B cell (primary cell): ENCODE measurements at regions not wholly inside any gene's neighbourhood (a gene's known extent, or its start where the extent isn't known, plus 50 kb on each side); places are given as distances from the start of the nearest gene placed in this dataset.

Source experiments
- EZH2 ChIP-seq: IDR thresholded peaks from 2 replicates; pipeline ENCODE4 v1.6.1; 2012; ENCODE audit warnings: borderline replicate concordance, low read depth, mild to moderate bottlenecking, moderate library complexity, low read length; ENCODE audit not compliant: insufficient read depth, poor library complexity, severe bottlenecking
- TF ChIP-seq, protein P1 (sequence below): fragments of 200-600 bp; IDR thresholded peaks from one replicate; pipeline ENCODE4 v1.8.0; 2022; ENCODE audit warnings: antibody characterized with exemption, mild to moderate bottlenecking

GRCh38 chr2:150578481-150578880 lies 91.0 kb upstream of the RND3 start:
- TF ChIP-seq, protein P1, sequence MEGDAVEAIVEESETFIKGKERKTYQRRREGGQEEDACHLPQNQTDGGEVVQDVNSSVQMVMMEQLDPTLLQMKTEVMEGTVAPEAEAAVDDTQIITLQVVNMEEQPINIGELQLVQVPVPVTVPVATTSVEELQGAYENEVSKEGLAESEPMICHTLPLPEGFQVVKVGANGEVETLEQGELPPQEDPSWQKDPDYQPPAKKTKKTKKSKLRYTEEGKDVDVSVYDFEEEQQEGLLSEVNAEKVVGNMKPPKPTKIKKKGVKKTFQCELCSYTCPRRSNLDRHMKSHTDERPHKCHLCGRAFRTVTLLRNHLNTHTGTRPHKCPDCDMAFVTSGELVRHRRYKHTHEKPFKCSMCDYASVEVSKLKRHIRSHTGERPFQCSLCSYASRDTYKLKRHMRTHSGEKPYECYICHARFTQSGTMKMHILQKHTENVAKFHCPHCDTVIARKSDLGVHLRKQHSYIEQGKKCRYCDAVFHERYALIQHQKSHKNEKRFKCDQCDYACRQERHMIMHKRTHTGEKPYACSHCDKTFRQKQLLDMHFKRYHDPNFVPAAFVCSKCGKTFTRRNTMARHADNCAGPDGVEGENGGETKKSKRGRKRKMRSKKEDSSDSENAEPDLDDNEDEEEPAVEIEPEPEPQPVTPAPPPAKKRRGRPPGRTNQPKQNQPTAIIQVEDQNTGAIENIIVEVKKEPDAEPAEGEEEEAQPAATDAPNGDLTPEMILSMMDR, result no peak
- TF ChIP-seq EZH2, result no peak
